SU-DHL-6 (cell line): ENCODE measurements at regions not wholly inside any gene's neighbourhood (a gene's known extent, or its start where the extent isn't known, plus 50 kb on each side); places are given as distances from the start of the nearest gene placed in this dataset.

Experiments
- CTCF ChIP-seq: fragments of 200-600 bp; sonication (generic); IDR thresholded peaks from one replicate; pipeline ENCODE4 v1.5.1; 2017; ENCODE audit warnings: antibody characterized with exemption, mild to moderate bottlenecking, low read length, moderate library complexity; ENCODE audit not compliant: insufficient read depth, poor library complexity, severe bottlenecking
- EZH2phosphoT487 ChIP-seq: fragments of 200-600 bp; sonication (generic), shearing (Covaris generic); conservative IDR thresholded peaks from 2 replicates; pipeline ENCODE4 v1.6.1; 2018; ENCODE audit warnings: mild to moderate bottlenecking, antibody characterized with exemption, low read length, moderate library complexity, mixed read lengths

- no peak for TF ChIP-seq CTCF
- TF ChIP-seq EZH2phosphoT487: no peak
Measured at GRCh38 chr19:28827382-28827781, 385.6 kb downstream of the UQCRFS1 start.
